ENCODE measurements at regions not wholly inside any gene's neighbourhood (a gene's known extent, or its start where the extent isn't known, plus 50 kb on each side); places are given as distances from the start of the nearest gene placed in this dataset.

- TF ChIP-seq SP1 (IDR thresholded peaks at IDR 0.05; ENCODE audit: low read depth, low read length) (no peak), CTCF (IDR thresholded peaks at IDR 0.05 in 2 of 3, conservative IDR thresholded peaks at IDR 0.05 in 1 of 3; ENCODE audit: control insufficient read depth in 2 of 3, extremely low read depth in 1 of 3, insufficient read depth in 1 of 3, low read depth in 3 of 3, low read length in 3 of 3) (no peak), CHD4 (IDR thresholded peaks at IDR 0.05) (no peak), POLR2A (IDR thresholded peaks at IDR 0.05; ENCODE audit: low read depth, low read length) (no peak), SPI1 (IDR thresholded peaks at IDR 0.05; ENCODE audit: borderline replicate concordance, insufficient read depth, low read depth, low read length) (no peak), USF1 (IDR thresholded peaks at IDR 0.05; ENCODE audit: borderline replicate concordance, extremely low read length, insufficient read depth, low read depth, low read length) (no peak), CEBPZ (IDR thresholded peaks at IDR 0.05; ENCODE audit: low read depth, low read length) (no peak), ZBTB40 (IDR thresholded peaks at IDR 0.05; ENCODE audit: borderline replicate concordance) (no peak), POLR2AphosphoS2 (IDR thresholded peaks at IDR 0.05; ENCODE audit: low read depth, low read length) (no peak), EZH2 (IDR thresholded peaks at IDR 0.05; ENCODE audit: borderline replicate concordance, control insufficient read depth, low read depth, low read length) (no peak), YY1 (IDR thresholded peaks at IDR 0.05; ENCODE audit: low read depth, low read length) (no peak), CREM (IDR thresholded peaks at IDR 0.05; ENCODE audit: low read depth) (no peak), HCFC1 (IDR thresholded peaks at IDR 0.05; ENCODE audit: low read length) (no peak), SMAD1 (IDR thresholded peaks at IDR 0.05; ENCODE audit: low read depth, partially characterized antibody) (no peak)
These were observed 362.9 kb downstream of the EMP1 start for GRCh38 chr12:13559318-13559978.

Data from GM12878 (cell line).